Epithelial cell of proximal tubule (primary cell): ENCODE measurements at regions not wholly inside any gene's neighbourhood (a gene's known extent, or its start where the extent isn't known, plus 50 kb on each side); places are given as distances from the start of the nearest gene placed in this dataset.

Experiments
- DNase-seq: peaks from one replicate; pipeline ENCODE4 v3.0.0-alpha.2; 2011; ENCODE audit warnings: low read depth
- H3K4me3 ChIP-seq: 2 replicates; pipeline ENCODE4 v1.5.1; 2011; ENCODE audit warnings: low read depth, mild to moderate bottlenecking, low read length
- TF ChIP-seq, protein P1 (sequence below): conservative IDR thresholded peaks from 2 replicates; pipeline ENCODE4 v1.5.1; 2012; ENCODE audit warnings: low read depth, mild to moderate bottlenecking, low read length

DNA sequence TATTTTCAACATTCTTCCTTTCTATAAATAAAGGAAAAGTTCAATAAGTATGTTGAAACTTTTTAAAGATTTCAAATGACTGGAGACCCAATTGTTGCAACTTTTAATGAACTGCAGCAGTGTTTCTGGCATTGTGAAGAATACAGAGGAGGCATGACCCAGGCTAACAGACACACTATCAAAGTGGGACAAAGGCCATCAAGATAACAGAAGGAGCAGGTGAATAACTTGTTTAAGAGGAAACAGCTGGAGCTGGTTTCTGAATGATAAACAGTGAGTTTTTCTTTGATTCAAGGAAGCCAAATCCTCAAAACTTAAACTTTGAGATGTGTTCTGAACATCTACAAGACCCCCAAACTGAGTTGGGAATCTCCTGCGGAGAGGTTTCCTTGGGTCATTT is 734.6 kb downstream of the TLR4 start:
- no peak overlapping the region for H3K4me3 ChIP-seq
- no peak for DNase-seq
- TF ChIP-seq, protein P1, sequence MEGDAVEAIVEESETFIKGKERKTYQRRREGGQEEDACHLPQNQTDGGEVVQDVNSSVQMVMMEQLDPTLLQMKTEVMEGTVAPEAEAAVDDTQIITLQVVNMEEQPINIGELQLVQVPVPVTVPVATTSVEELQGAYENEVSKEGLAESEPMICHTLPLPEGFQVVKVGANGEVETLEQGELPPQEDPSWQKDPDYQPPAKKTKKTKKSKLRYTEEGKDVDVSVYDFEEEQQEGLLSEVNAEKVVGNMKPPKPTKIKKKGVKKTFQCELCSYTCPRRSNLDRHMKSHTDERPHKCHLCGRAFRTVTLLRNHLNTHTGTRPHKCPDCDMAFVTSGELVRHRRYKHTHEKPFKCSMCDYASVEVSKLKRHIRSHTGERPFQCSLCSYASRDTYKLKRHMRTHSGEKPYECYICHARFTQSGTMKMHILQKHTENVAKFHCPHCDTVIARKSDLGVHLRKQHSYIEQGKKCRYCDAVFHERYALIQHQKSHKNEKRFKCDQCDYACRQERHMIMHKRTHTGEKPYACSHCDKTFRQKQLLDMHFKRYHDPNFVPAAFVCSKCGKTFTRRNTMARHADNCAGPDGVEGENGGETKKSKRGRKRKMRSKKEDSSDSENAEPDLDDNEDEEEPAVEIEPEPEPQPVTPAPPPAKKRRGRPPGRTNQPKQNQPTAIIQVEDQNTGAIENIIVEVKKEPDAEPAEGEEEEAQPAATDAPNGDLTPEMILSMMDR: no peak

DNA sequence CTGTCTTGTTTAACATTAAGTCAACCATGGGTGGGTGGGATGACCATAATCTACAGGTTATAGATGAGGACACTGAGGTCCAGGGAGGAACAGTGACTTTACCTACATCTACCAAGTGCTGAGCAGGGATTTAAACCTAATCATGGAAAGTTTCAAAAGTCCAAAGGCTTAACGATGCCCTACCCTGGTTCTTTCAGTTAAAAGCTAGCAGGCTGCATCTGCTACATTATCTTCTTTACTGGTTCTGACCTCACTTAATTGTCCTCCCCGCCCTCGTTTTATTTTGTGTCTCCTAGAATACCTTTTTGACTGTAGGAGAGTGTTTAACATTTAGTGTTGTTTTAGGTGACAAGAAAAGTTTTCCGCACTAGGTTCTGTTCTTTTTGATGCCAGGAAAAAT is 735.2 kb downstream of the TLR4 start:
- TF ChIP-seq, protein P1: no peak
- no peak for DNase-seq
- H3K4me3 ChIP-seq: no peak overlapping the region

GRCh38 chr9:118444403-118444802 is 740.2 kb downstream of the TLR4 start:
- no peak for DNase-seq
- TF ChIP-seq, protein P1: no peak

DNA sequence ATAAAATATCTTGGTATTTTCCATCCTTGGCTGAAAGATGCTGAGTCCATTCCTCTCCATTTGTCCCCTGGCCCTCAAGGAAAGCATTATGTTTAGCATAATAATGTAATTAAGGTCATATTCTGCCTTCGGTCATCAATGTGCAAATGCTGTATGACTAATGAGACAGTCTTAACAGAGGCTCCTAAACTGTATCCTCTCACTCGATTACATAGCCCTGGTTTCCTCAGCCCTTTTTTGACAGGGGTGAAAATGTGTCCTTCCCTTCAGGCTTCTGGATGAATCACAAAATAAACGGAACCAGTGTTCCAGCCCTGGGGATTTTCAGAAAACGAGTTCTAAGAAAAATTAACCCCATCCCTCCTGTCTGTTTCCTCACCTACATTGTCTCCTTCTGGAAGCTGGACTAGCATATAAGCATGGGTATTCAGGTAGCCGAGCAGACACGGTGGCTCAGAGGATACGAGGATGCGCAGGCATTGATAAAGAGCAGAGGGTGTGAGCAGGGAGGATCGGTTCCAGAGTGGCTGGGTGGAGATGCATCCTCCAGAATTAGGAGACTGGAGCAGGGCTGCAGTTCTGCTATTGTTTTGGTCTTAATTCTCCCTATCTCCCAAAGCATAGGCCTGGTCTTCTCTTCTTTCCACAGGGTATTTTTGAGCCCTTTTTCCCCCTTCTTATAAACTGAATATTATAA is 742.9 kb downstream of the TLR4 start:
- TF ChIP-seq, protein P1: no peak
- no peak for DNase-seq
- no peak overlapping the region for H3K4me3 ChIP-seq

More at GRCh38 chr9:118444403-118444802, 740.2 kb downstream of the TLR4 start:
- H3K4me3 ChIP-seq: no peak overlapping the region

- no peak for DNase-seq
- H3K4me3 ChIP-seq: no peak overlapping the region
- TF ChIP-seq, protein P1: no peak
Measured at GRCh38 chr9:118449554-118449953, 745.4 kb downstream of the TLR4 start.

DNA sequence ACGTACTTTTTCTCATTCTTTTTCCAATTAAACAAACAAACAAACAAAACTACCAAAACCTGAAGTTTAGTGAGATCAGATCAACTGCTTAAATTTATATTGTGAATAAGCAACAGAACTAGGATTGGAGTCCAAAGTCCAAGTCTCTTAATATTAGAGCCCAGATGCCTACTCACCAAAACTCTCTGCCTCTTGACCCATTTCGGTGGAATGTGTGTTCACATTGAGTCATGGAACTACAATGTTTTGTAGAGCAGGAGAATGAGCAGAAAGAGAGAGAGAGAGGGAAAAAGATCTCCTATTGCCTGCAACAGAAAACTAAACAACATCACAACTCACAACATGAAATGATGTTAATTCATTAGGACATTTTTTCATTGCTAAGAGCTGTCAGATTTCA is 751.1 kb downstream of the TLR4 start:
- no peak overlapping the region for H3K4me3 ChIP-seq
- TF ChIP-seq, protein P1: no peak
- DNase-seq: peak; percentile 96

DNA sequence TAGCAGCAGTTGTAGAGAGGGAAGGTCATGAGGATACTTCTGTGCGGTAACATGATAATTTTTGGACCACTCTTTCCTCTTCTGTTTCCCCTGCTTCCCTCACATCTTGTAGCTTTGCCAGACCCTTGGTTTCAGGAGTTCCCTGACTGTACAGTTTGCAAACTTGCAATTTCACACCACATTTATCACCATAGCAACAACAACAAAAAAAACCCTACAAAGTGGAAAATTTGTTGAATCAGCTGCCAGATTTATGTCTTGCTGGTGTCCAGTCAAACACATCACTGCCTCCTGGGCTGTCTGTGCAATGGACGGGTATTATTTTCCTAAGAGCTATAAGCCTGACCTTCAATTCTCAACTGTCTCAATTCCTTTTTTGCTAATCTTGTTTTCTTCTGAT is 751.6 kb downstream of the TLR4 start:
- H3K4me3 ChIP-seq: no peak overlapping the region
- TF ChIP-seq, protein P1: no peak
- peak; percentile 80 for DNase-seq
